GM03348 (cell line): ENCODE measurements at regions not wholly inside any gene's neighbourhood (a gene's known extent, or its start where the extent isn't known, plus 50 kb on each side); places are given as distances from the start of the nearest gene placed in this dataset.

Experiments used
- DNase-seq: peaks from one replicate; pipeline ENCODE4 v3.0.0; 2012; ENCODE audit warnings: low spot score

- DNase-seq: no peak
Observed at GRCh38 chr2:16136461-16137035, 196.2 kb downstream of the MYCN start.

GRCh38 chr2:16135913-16136310 lies 195.6 kb downstream of the MYCN start:
- DNase-seq: no peak

GRCh38 chr2:16135196-16135912 lies 195.0 kb downstream of the MYCN start:
- no peak for DNase-seq

- no peak for DNase-seq
Observed at GRCh38 chr2:16134436-16135165, 194.3 kb downstream of the MYCN start.

- DNase-seq: no peak
Observed at GRCh38 chr2:16130906-16131400, 190.6 kb downstream of the MYCN start.

- no peak for DNase-seq
Observed at GRCh38 chr2:16130541-16130880, 190.2 kb downstream of the MYCN start.

- DNase-seq: no peak
Observed at GRCh38 chr2:16129716-16130540, 189.6 kb downstream of the MYCN start.

- no peak for DNase-seq
Observed at GRCh38 chr2:16128746-16129610, 188.6 kb downstream of the MYCN start.

- DNase-seq: no peak
Observed at GRCh38 chr2:16127958-16128357, 187.6 kb downstream of the MYCN start.

GRCh38 chr2:16127276-16127940 lies 187.1 kb downstream of the MYCN start:
- no peak for DNase-seq

- DNase-seq: no peak
Observed at GRCh38 chr2:16126517-16127275, 186.3 kb downstream of the MYCN start.

GRCh38 chr2:16125614-16126516 lies 185.5 kb downstream of the MYCN start:
- DNase-seq: no peak

- no peak for DNase-seq
Observed at GRCh38 chr2:16124881-16125613, 184.7 kb downstream of the MYCN start.

GRCh38 chr2:16123856-16124780 lies 183.8 kb downstream of the MYCN start:
- no peak for DNase-seq

GRCh38 chr2:16123421-16123820 lies 183.1 kb downstream of the MYCN start:
- DNase-seq: no peak

GRCh38 chr2:16122556-16122955 lies 182.2 kb downstream of the MYCN start:
- DNase-seq: no peak

- DNase-seq: no peak
Observed at GRCh38 chr2:16121986-16122390, 181.6 kb downstream of the MYCN start.
